Suprapubic skin (tissue), 4 donors: ENCODE measurements at regions not wholly inside any gene's neighbourhood (a gene's known extent, or its start where the extent isn't known, plus 50 kb on each side); places are given as distances from the start of the nearest gene placed in this dataset.

Source experiments
- DNase-seq, 2 donors: peaks; one replicate each; pipeline ENCODE4 v3.0.0-alpha.2; 2019; ENCODE audit warnings: low spot score in 2 of 2
- H3K27ac ChIP-seq: fragments of 200-600 bp; sonication (generic); one replicate; pipeline ENCODE4 v1.5.1; 2019
- H3K27me3 ChIP-seq: fragments of 200-600 bp; sonication (generic); one replicate; pipeline ENCODE4 v1.5.1; 2019
- H3K36me3 ChIP-seq: fragments of 200-600 bp; sonication (generic); one replicate; pipeline ENCODE4 v1.5.1; 2019
- H3K4me1 ChIP-seq: fragments of 200-600 bp; sonication (generic); one replicate; pipeline ENCODE4 v1.5.1; 2019
- H3K4me3 ChIP-seq: fragments of 200-600 bp; sonication (generic); one replicate; pipeline ENCODE4 v1.5.1; 2019; ENCODE audit warnings: mild to moderate bottlenecking
- H3K9me3 ChIP-seq: fragments of 200-600 bp; sonication (generic); one replicate; pipeline ENCODE4 v1.5.1; 2019
- CTCF ChIP-seq, 2 donors: fragments of 200-600 bp in 1 of 2; fragments of 450-650 bp in 1 of 2; sonication (generic) in 1 of 2; IDR thresholded peaks; one replicate each; pipeline ENCODE4 v1.5.1; 2016 to 2019; ENCODE audit warnings: antibody characterized with exemption in 2 of 2, mild to moderate bottlenecking in 1 of 2, moderate library complexity in 1 of 2
- EP300 ChIP-seq: sonication (generic); formaldehyde crosslinking; IDR thresholded peaks from one replicate; pipeline ENCODE4 v1.6.1; 2017; ENCODE audit warnings: antibody characterized with exemption
- POLR2A ChIP-seq, 2 donors: fragments of 450-650 bp; IDR thresholded peaks; one replicate each; pipeline ENCODE4 v1.6.1; 2017; ENCODE audit warnings: antibody characterized with exemption in 2 of 2, mild to moderate bottlenecking in 2 of 2, moderate library complexity in 2 of 2
- POLR2AphosphoS5 ChIP-seq, 3 donors: sonication (generic); formaldehyde crosslinking; IDR thresholded peaks; one replicate each; pipeline ENCODE4 v1.6.1; 2017; ENCODE audit warnings: antibody characterized with exemption in 3 of 3
- WGBS: methylation state at CpG from one replicate; pipeline ENCODE4 v1.1.5; 2018; 5-methylcytosine and 5-hydroxymethylcytosine counted together

GRCh38 chr14:43937001-43937400 is 570.1 kb downstream of the FSCB start:
- no peak overlapping the region for H3K4me3 ChIP-seq
- H3K36me3 ChIP-seq, result no peaks in the 10 kb centered on the region
- no peaks in the 10 kb centered on the region for H3K9me3 ChIP-seq
- no peaks in the 10 kb centered on the region for H3K4me1 ChIP-seq
- no peak overlapping the region for H3K27ac ChIP-seq
- no peak for DNase-seq
- no peak for TF ChIP-seq EP300
- no peak for TF ChIP-seq CTCF (IDR thresholded peaks at IDR 0.05)
- TF ChIP-seq POLR2A (IDR thresholded peaks at IDR 0.05), result no peak
- no peak for TF ChIP-seq POLR2AphosphoS5 (IDR thresholded peaks at IDR 0.05)
- 96% methylated on average over 2 of the region's 2 CpGs for WGBS
- no peaks in the 10 kb centered on the region for H3K27me3 ChIP-seq

DNA sequence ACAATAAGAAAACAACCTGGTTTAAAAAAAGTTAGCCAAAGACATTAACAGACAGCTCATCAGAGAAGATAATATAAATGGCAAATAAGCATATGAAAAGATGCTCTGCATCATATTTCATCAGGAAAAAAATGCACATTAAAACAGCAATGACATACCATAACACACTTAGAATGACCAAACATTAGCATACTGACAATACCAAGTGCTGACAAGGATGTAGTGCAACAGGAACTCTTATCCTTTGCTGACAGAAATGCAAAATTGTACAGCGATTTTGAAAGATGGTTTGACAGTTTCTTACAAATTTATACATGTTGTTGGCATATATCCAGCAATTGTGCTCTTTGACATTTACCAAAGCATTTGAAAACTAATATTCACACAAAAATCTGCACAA is 573.0 kb downstream of the FSCB start:
- WGBS, result 73% methylated on average over 1 of the region's 1 CpG
- Histone ChIP-seq H3K9me3 (no peaks in the 10 kb centered on the region), H3K27me3 (no peaks in the 10 kb centered on the region), H3K4me1 (no peaks in the 10 kb centered on the region), H3K4me3 (no peak overlapping the region), H3K27ac (no peak overlapping the region), H3K36me3 (no peaks in the 10 kb centered on the region)
- no peak for DNase-seq
- TF ChIP-seq EP300 (no peak), CTCF (IDR thresholded peaks at IDR 0.05) (no peak), POLR2AphosphoS5 (IDR thresholded peaks at IDR 0.05) (no peak), POLR2A (IDR thresholded peaks at IDR 0.05) (no peak)

DNA sequence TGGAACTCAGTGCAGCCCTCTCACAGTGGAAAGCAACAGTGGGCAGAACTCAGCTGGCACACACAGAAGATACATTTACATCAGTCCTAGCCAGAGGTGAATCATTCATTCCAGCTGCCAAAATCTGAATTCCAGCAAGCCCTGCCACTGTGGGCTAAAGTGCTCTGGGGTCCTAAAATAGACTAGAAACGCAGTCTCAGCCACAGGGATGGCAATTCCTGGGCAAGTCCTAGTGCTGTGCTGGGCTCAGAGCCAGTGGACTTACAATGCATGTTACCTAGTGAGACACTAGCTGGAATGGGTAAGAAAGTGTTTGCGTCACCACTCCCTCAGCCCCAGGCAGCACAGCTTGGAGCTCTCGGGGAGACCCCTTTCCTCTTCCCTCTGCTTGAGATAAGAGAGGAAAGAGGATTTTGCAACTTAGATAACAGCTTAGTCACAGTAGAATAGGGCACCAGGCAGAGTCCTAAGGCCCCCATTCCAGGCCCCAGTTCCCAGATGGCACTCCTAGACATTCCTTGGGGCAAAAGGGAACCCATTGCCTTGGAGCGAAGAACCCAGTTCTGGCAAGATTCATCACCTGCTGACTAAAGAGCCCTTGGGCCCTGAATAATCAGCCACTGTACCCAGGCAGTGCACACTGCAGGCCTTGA is 592.9 kb downstream of the FSCB start:
- no peak for DNase-seq
- H3K36me3 ChIP-seq, result no peaks in the 10 kb centered on the region
- TF ChIP-seq EP300, result no peak
- no peak for TF ChIP-seq POLR2AphosphoS5 (IDR thresholded peaks at IDR 0.05)
- TF ChIP-seq CTCF (IDR thresholded peaks at IDR 0.05), result no peak
- no peak for TF ChIP-seq POLR2A (IDR thresholded peaks at IDR 0.05)
- H3K27ac ChIP-seq, result no peak overlapping the region
- no peaks in the 10 kb centered on the region for H3K4me1 ChIP-seq
- 51% methylated on average over 4 of the region's 4 CpGs for WGBS
- H3K9me3 ChIP-seq, result peaks cover 2% of the 10 kb centered on the region
- no peaks in the 10 kb centered on the region for H3K27me3 ChIP-seq
- no peak overlapping the region for H3K4me3 ChIP-seq

GRCh38 chr14:43903209-43903608 is 603.9 kb downstream of the FSCB start:
- TF ChIP-seq POLR2A (IDR thresholded peaks at IDR 0.05) (no peak), POLR2AphosphoS5 (IDR thresholded peaks at IDR 0.05) (no peak), EP300 (no peak), CTCF (IDR thresholded peaks at IDR 0.05) (no peak)
- Histone ChIP-seq H3K4me1 (no peaks in the 10 kb centered on the region), H3K9me3 (no peaks in the 10 kb centered on the region), H3K27ac (no peak overlapping the region), H3K36me3 (no peaks in the 10 kb centered on the region), H3K4me3 (no peak overlapping the region), H3K27me3 (no peaks in the 10 kb centered on the region)
- no peak for DNase-seq
- 29% methylated on average over 1 of the region's 1 CpG for WGBS

DNA sequence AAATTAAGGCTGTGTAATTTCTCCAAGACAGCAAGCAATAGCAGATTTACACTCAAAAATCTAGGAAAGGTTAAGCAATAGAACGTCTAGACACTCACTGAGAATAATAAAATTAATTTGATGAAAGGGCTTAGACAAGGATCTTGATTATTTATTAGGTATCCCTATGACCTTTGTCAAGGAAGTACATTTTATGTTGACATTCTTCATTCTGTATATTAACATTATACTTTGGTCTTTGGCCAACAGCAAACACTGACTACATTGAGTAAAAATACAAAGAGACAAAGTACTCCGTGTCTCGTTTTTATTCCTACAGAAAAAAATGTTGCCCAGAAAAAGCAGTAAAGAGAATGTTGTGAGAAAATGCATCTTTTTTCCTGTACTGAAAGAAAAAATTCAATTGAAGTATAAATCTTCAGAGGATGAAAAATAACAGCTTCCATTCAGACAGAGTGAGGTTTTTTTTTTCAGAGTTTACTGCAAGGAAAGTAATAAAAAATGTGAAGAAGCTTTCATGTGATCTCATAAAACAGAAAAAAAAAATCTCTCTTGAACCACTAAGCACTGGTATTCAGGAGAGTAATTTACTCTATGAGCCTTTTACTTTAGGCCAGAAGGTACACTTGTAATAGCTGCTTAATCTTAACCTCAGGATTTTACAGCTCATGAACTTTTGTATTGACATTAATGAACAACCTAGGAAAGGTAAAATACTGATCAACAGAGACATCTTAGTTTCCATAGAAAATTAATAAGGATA is 605.0 kb downstream of the FSCB start:
- no peaks in the 10 kb centered on the region for H3K9me3 ChIP-seq
- no peak for DNase-seq
- H3K36me3 ChIP-seq, result no peaks in the 10 kb centered on the region
- H3K27me3 ChIP-seq, result no peaks in the 10 kb centered on the region
- TF ChIP-seq CTCF (IDR thresholded peaks at IDR 0.05), result no peak
- no peak for TF ChIP-seq POLR2AphosphoS5 (IDR thresholded peaks at IDR 0.05)
- no peak for TF ChIP-seq EP300
- no peak for TF ChIP-seq POLR2A (IDR thresholded peaks at IDR 0.05)
- 28% methylated on average over 3 of the region's 3 CpGs for WGBS
- H3K4me1 ChIP-seq, result no peaks in the 10 kb centered on the region
- H3K4me3 ChIP-seq, result no peak overlapping the region
- no peak overlapping the region for H3K27ac ChIP-seq
